ENCODE measurements at regions not wholly inside any gene's neighbourhood (a gene's known extent, or its start where the extent isn't known, plus 50 kb on each side); places are given as distances from the start of the nearest gene placed in this dataset.
"Not testable (repeated sequence)": the region's sequence is repeated elsewhere in the genome, so short reads cannot be mapped to it uniquely, and the experiment has no call there.

- TF ChIP-seq POLR2AphosphoS5 (IDR thresholded peaks at IDR 0.05; ENCODE audit: low read depth); REST (IDR thresholded peaks at IDR 0.05; ENCODE audit: insufficient replicate concordance, low read depth): not testable (repeated sequence)
- TF ChIP-seq, protein P1, sequence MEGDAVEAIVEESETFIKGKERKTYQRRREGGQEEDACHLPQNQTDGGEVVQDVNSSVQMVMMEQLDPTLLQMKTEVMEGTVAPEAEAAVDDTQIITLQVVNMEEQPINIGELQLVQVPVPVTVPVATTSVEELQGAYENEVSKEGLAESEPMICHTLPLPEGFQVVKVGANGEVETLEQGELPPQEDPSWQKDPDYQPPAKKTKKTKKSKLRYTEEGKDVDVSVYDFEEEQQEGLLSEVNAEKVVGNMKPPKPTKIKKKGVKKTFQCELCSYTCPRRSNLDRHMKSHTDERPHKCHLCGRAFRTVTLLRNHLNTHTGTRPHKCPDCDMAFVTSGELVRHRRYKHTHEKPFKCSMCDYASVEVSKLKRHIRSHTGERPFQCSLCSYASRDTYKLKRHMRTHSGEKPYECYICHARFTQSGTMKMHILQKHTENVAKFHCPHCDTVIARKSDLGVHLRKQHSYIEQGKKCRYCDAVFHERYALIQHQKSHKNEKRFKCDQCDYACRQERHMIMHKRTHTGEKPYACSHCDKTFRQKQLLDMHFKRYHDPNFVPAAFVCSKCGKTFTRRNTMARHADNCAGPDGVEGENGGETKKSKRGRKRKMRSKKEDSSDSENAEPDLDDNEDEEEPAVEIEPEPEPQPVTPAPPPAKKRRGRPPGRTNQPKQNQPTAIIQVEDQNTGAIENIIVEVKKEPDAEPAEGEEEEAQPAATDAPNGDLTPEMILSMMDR (IDR thresholded peaks at IDR 0.05; ENCODE audit: insufficient read depth, low read length): not testable (repeated sequence)
Observed at GRCh38 chr9:41777536-41777935, 351.7 kb downstream of the CNTNAP3B start.
